PFSK-1 (cell line): ENCODE measurements at regions not wholly inside any gene's neighbourhood (a gene's known extent, or its start where the extent isn't known, plus 50 kb on each side); places are given as distances from the start of the nearest gene placed in this dataset.

ENCODE experiments used
- POLR2AphosphoS5 ChIP-seq: IDR thresholded peaks from 2 replicates; pipeline ENCODE4 v1.6.1; 2012; ENCODE audit warnings: low read depth, mild to moderate bottlenecking, control low read depth, low read length, moderate library complexity
- SIN3A ChIP-seq: IDR thresholded peaks from 2 replicates; pipeline ENCODE4 v1.6.1; 2012; ENCODE audit warnings: mild to moderate bottlenecking, low read length, moderate library complexity, borderline replicate concordance; ENCODE audit not compliant: insufficient read depth
- TF ChIP-seq, protein P1 (sequence below), 2 experiments: IDR thresholded peaks; 2 replicates each; pipeline versions ENCODE4 v1.6.1 to v1.8.0; 2011 to 2012; ENCODE audit warnings: low read depth in 2 of 2, low read length in 2 of 2, control low read depth in 1 of 2, inconsistent platforms in 1 of 2, mild to moderate bottlenecking in 1 of 2, moderate library complexity in 1 of 2; ENCODE audit not compliant: insufficient read depth in 1 of 2

DNA sequence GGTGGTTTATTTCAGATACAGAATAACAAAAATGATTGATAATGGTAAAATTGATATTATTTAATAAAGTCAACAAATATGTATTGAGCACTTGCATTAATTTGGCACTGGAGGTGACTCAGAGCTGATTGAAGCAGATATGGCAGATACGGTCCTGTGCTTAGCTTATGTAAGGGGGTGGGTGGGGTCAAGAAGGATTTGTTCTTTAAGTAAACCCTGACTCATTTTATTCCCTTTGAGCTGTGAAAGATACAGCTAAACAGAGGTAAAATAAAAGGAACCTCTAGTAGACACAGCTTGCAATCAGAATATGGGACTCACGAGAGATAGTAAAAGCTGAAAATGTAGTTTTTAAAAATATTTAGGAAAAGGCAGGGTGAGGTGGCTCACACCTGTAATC is 201.3 kb upstream of the CLINT1 start:
- TF ChIP-seq, protein P1, sequence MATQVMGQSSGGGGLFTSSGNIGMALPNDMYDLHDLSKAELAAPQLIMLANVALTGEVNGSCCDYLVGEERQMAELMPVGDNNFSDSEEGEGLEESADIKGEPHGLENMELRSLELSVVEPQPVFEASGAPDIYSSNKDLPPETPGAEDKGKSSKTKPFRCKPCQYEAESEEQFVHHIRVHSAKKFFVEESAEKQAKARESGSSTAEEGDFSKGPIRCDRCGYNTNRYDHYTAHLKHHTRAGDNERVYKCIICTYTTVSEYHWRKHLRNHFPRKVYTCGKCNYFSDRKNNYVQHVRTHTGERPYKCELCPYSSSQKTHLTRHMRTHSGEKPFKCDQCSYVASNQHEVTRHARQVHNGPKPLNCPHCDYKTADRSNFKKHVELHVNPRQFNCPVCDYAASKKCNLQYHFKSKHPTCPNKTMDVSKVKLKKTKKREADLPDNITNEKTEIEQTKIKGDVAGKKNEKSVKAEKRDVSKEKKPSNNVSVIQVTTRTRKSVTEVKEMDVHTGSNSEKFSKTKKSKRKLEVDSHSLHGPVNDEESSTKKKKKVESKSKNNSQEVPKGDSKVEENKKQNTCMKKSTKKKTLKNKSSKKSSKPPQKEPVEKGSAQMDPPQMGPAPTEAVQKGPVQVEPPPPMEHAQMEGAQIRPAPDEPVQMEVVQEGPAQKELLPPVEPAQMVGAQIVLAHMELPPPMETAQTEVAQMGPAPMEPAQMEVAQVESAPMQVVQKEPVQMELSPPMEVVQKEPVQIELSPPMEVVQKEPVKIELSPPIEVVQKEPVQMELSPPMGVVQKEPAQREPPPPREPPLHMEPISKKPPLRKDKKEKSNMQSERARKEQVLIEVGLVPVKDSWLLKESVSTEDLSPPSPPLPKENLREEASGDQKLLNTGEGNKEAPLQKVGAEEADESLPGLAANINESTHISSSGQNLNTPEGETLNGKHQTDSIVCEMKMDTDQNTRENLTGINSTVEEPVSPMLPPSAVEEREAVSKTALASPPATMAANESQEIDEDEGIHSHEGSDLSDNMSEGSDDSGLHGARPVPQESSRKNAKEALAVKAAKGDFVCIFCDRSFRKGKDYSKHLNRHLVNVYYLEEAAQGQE (IDR thresholded peaks at IDR 0.05; ENCODE audit: insufficient read depth in 1 of 2, low read depth in 2 of 2, low read length in 2 of 2): no peak
- TF ChIP-seq POLR2AphosphoS5: no peak
- no peak for TF ChIP-seq SIN3A
